ENCODE measurements at regions not wholly inside any gene's neighbourhood (a gene's known extent, or its start where the extent isn't known, plus 50 kb on each side); places are given as distances from the start of the nearest gene placed in this dataset.
A peak's percentile ranks its signal among the peaks of the same experiment; 100 is the strongest.

GRCh38 chr12:89977405-89978085 lies 268.9 kb upstream of the ATP2B1 start:
- DNase-seq: no peak

- no peak for DNase-seq
These were observed 268.2 kb upstream of the ATP2B1 start for GRCh38 chr12:89976866-89977265.

GRCh38 chr12:89975574-89975973 lies 266.9 kb upstream of the ATP2B1 start:
- no peak for DNase-seq

GRCh38 chr12:89971880-89972279 lies 263.2 kb upstream of the ATP2B1 start:
- no peak for DNase-seq

GRCh38 chr12:89970722-89971121 lies 262.1 kb upstream of the ATP2B1 start:
- DNase-seq: no peak

GRCh38 chr12:89969093-89969492 lies 260.5 kb upstream of the ATP2B1 start:
- DNase-seq: no peak

GRCh38 chr12:89968151-89968700 lies 259.6 kb upstream of the ATP2B1 start:
- DNase-seq: no peak

GRCh38 chr12:89966495-89967240 lies 258.0 kb upstream of the ATP2B1 start:
- DNase-seq: no peak

GRCh38 chr12:89965993-89966392 lies 257.4 kb upstream of the ATP2B1 start:
- DNase-seq: no peak

- peak; percentile 23 for DNase-seq
These were observed 254.0 kb upstream of the ATP2B1 start for GRCh38 chr12:89962648-89963047.

- DNase-seq: no peak
These were observed 252.2 kb upstream of the ATP2B1 start for GRCh38 chr12:89960607-89961394.

- no peak for DNase-seq
These were observed 251.4 kb upstream of the ATP2B1 start for GRCh38 chr12:89960011-89960507.

GRCh38 chr12:89959179-89959578 lies 250.5 kb upstream of the ATP2B1 start:
- DNase-seq: no peak

GRCh38 chr12:89954259-89954658 lies 245.6 kb upstream of the ATP2B1 start:
- DNase-seq: no peak

- no peak for DNase-seq
These were observed 243.0 kb upstream of the ATP2B1 start for GRCh38 chr12:89951694-89952060.

- DNase-seq: no peak
These were observed 242.5 kb upstream of the ATP2B1 start for GRCh38 chr12:89951050-89951693.

- DNase-seq: no peak
These were observed 241.8 kb upstream of the ATP2B1 start for GRCh38 chr12:89950421-89950820.

GRCh38 chr12:89949457-89950195 lies 241.0 kb upstream of the ATP2B1 start:
- peak; percentile 49 for DNase-seq

- no peak for DNase-seq
These were observed 239.9 kb upstream of the ATP2B1 start for GRCh38 chr12:89948271-89949175.

- DNase-seq: no peak
These were observed 239.0 kb upstream of the ATP2B1 start for GRCh38 chr12:89947437-89948270.
